GM12878 (cell line): ENCODE measurements at regions not wholly inside any gene's neighbourhood (a gene's known extent, or its start where the extent isn't known, plus 50 kb on each side); places are given as distances from the start of the nearest gene placed in this dataset.

Source experiments
- ATAC-seq: fragments of 200-7000 bp; cut with Tn5 transposase; 3 replicates; pipeline ENCODE4 v1.9.1; 2020; ENCODE audit warnings: mild to moderate bottlenecking, moderate library complexity
- BruUV-seq: library from RNA; stranded (reverse); fragments of 400-500 nt; replicated peaks from 2 replicates; lab custom pipeline; 2021; lab: Mats Ljungman, UMichigan
- CTCF ChIA-PET: fragments of 300-600 bp; sonication (Branson Sonifier 250); formaldehyde crosslinking; extraction: SDS; loops from one replicate; lab custom pipeline; 2021; ENCODE audit warnings: inconsistent platforms; lab: Yijun Ruan, JAX
- POLR2A ChIA-PET: fragments of 350-600 bp; formaldehyde crosslinking; extraction: SDS; loops from one replicate; lab custom pipeline; 2021; ENCODE audit warnings: inconsistent platforms; lab: Charles Lee
- RAD21 ChIA-PET: fragments of 300-600 bp; sonication (Branson Sonifier 250); formaldehyde crosslinking; loops from one replicate; lab custom pipeline; 2023; ENCODE audit warnings: antibody characterized with exemption; ENCODE audit not compliant: unreplicated experiment; lab: Charles Lee
- SMC1A ChIA-PET: fragments of 300-600 bp; sonication (Branson Sonifier 250); formaldehyde crosslinking; loops from one replicate; lab custom pipeline; 2023; ENCODE audit not compliant: unreplicated experiment, uncharacterized antibody; lab: Charles Lee
- DNase-seq: peaks from one replicate; pipeline ENCODE4 v3.0.0-alpha.2; 2011; ENCODE audit warnings: low read depth, low spot score
- FAIRE-seq: peaks from 3 replicates; lab custom pipeline; 2011; peaks lifted over from hg19 to GRCh38; lab: Jason Lieb, UNC
- H2AFZ ChIP-seq: 2 replicates; pipeline ENCODE4 v1.6.0; 2011; ENCODE audit warnings: low read depth, low read length, control low read depth; ENCODE audit not compliant: control insufficient read depth
- H3K27ac ChIP-seq: 2 replicates; pipeline ENCODE4 v1.5.1; 2011; ENCODE audit warnings: control low read depth; ENCODE audit not compliant: control insufficient read depth, insufficient read depth
- H3K27me3 ChIP-seq, 2 experiments: replicated peaks in 1 of 2; 2 replicates each; pipeline versions ENCODE4 v1.6.0 to v1.6.1; 2011; ENCODE audit warnings: low read length in 1 of 2; ENCODE audit not compliant: control insufficient read depth in 2 of 2, insufficient read depth in 2 of 2
- H3K36me3 ChIP-seq, 2 experiments: 2 replicates each; pipeline ENCODE4 v1.5.1; 2011; ENCODE audit warnings: low read length in 1 of 2; ENCODE audit not compliant: control insufficient read depth in 2 of 2, insufficient read depth in 2 of 2
- H3K4me1 ChIP-seq: 2 replicates; pipeline ENCODE4 v1.6.1; 2011; ENCODE audit warnings: mild to moderate bottlenecking, low read length, moderate library complexity, mixed read lengths; ENCODE audit not compliant: control insufficient read depth, insufficient read depth
- H3K4me2 ChIP-seq: 2 replicates; pipeline ENCODE4 v1.6.0; 2011; ENCODE audit warnings: control low read depth; ENCODE audit not compliant: control insufficient read depth, insufficient read depth
- H3K4me3 ChIP-seq: fragments of 200-600 bp; sonication (generic); 2 replicates; pipeline ENCODE4 v1.5.1; 2016
- H3K79me2 ChIP-seq: 2 replicates; pipeline ENCODE4 v1.6.0; 2011; ENCODE audit warnings: low read length; ENCODE audit not compliant: control insufficient read depth, insufficient read depth
- H3K9ac ChIP-seq: 2 replicates; pipeline ENCODE4 v1.8.0; 2011; ENCODE audit warnings: low read length, control low read depth, mixed read lengths; ENCODE audit not compliant: control insufficient read depth, insufficient read depth
- H3K9me3 ChIP-seq: replicated peaks from 3 replicates; pipeline ENCODE4 v1.5.1; 2011; ENCODE audit warnings: mild to moderate bottlenecking, low read length; ENCODE audit not compliant: control insufficient read depth, insufficient read depth
- H4K20me1 ChIP-seq: 2 replicates; pipeline ENCODE4 v1.6.0; 2011; ENCODE audit not compliant: control insufficient read depth, insufficient read depth
- CHD1 ChIP-seq: IDR thresholded peaks from 2 replicates; pipeline ENCODE4 v1.6.1; 2012; ENCODE audit warnings: low read depth, low read length, improper control_type of control experiment
- EGR1 ChIP-seq, 2 experiments: IDR thresholded peaks; 1 replicate in 1 of 2; 2 replicates in 1 of 2; pipeline ENCODE4 v1.6.1; 2011 to 2012; ENCODE audit warnings: low read depth in 2 of 2, low read length in 2 of 2, borderline replicate concordance in 1 of 2, mild to moderate bottlenecking in 1 of 2, moderate library complexity in 1 of 2
- JUND ChIP-seq: IDR thresholded peaks from 2 replicates; pipeline ENCODE4 v1.6.1; 2012; ENCODE audit warnings: low read depth, mild to moderate bottlenecking, low read length, improper control_type of control experiment, moderate library complexity
- KAT2A ChIP-seq: conservative IDR thresholded peaks from 2 replicates; pipeline ENCODE4 v1.6.1; 2011; ENCODE audit warnings: low read depth, low read length; ENCODE audit not compliant: control insufficient read depth
- NFYB ChIP-seq: IDR thresholded peaks from 2 replicates; pipeline ENCODE4 v1.6.1; 2011; ENCODE audit warnings: low read depth, mild to moderate bottlenecking, low read length, improper control_type of control experiment, moderate library complexity; ENCODE audit not compliant: insufficient read depth
- POLR2A ChIP-seq: IDR thresholded peaks from 2 replicates; pipeline ENCODE4 v1.6.1; 2011; ENCODE audit warnings: low read depth, mild to moderate bottlenecking, low read length
- RCOR1 ChIP-seq: conservative IDR thresholded peaks from 2 replicates; pipeline ENCODE4 v1.6.1; 2012; ENCODE audit warnings: low read depth, low read length, improper control_type of control experiment
- SMAD5 ChIP-seq: IDR thresholded peaks from 2 replicates; pipeline ENCODE4 v1.6.1; 2016; ENCODE audit warnings: antibody characterized with exemption, low read depth
- SMC3 ChIP-seq: IDR thresholded peaks from 2 replicates; pipeline ENCODE4 v1.6.1; 2011; ENCODE audit warnings: low read length, improper control_type of control experiment, borderline replicate concordance
- TAF1 ChIP-seq: IDR thresholded peaks from 2 replicates; pipeline ENCODE4 v1.6.1; 2011; ENCODE audit warnings: mild to moderate bottlenecking, low read depth, low read length, borderline replicate concordance
- TCF3 ChIP-seq: IDR thresholded peaks from 2 replicates; pipeline ENCODE4 v1.6.1; 2012; ENCODE audit warnings: low read depth, mild to moderate bottlenecking, low read length, borderline replicate concordance; ENCODE audit not compliant: insufficient read depth
- ZNF207 ChIP-seq: fragments of 450-650 bp; IDR thresholded peaks from 2 replicates; pipeline ENCODE4 v1.6.1; 2014; ENCODE audit warnings: antibody characterized with exemption, mild to moderate bottlenecking, borderline replicate concordance
- ZNF217 ChIP-seq: fragments of 450-650 bp; IDR thresholded peaks from 2 replicates; pipeline ENCODE4 v1.6.1; 2017; ENCODE audit warnings: antibody characterized with exemption, mild to moderate bottlenecking
- ZNF384 ChIP-seq: IDR thresholded peaks from 2 replicates; pipeline ENCODE4 v1.6.1; 2012; ENCODE audit warnings: low read depth, mild to moderate bottlenecking, low read length, improper control_type of control experiment, borderline replicate concordance
- WGBS: methylation state at CpG from one replicate; pipeline ENCODE4 v1.1.6; 2016; ENCODE audit warnings: low lambda C conversion rate; ENCODE audit not compliant: insufficient replicate concordance, insufficient coverage; ENCODE audit errors: missing lambda C conversion rate; 5-methylcytosine and 5-hydroxymethylcytosine counted together
- in situ Hi-C: fragments of 300-500 bp; cut with MboI; formaldehyde crosslinking; loops from 9 replicates; pipeline ENCODE4 v1.14.3; 2018; ENCODE audit warnings: mixed read lengths
- intact Hi-C: fragments of 100-400 bp; cut with micrococcal nuclease; formaldehyde crosslinking; loops from one replicate; pipeline ENCODE4 v1.14.2; 2022; ENCODE audit not compliant: unreplicated experiment
- TF ChIP-seq, protein P1 (sequence below): fragments of 450-650 bp; IDR thresholded peaks from 2 replicates; pipeline ENCODE4 v1.6.1; 2016; ENCODE audit warnings: mild to moderate bottlenecking, moderate library complexity, borderline replicate concordance
- TF ChIP-seq, protein P2 (sequence below): fragments of 450-650 bp; IDR thresholded peaks from 2 replicates; pipeline ENCODE4 v1.6.1; 2017; ENCODE audit warnings: low read depth, mild to moderate bottlenecking, moderate library complexity

DNA sequence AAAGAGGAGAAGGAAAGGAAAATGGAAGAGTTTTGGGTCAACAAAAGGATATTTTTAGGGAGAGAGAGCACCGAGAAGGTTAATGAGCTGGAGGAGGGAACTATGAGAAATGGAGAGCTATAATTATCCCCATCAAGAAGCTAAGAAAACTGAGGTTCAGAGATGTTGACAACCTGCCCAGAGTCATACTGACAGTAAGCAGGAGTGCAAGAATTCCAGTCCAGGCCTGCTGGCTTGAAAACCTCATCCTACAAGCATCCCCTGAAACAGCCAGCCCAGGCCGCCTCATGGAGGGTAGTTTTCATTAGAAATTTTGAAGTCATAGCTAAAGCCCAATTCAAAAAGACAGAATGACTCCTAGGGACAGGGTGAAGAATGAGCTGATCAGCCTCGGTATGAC, 172.1 kb upstream of the LRFN2 start:
- H3K4me3 ChIP-seq, result no peak overlapping the region
- H3K4me1 ChIP-seq, result no peaks in the 10 kb centered on the region
- no peak overlapping the region for H3K9ac ChIP-seq
- no peak for ATAC-seq
- RAD21 ChIA-PET, result no interaction called here
- H3K4me2 ChIP-seq, result no peak overlapping the region
- CTCF ChIA-PET, result no interaction called here
- in situ Hi-C loops (no loop called here), intact Hi-C loops (no loop called here)
- no peak for FAIRE-seq
- H3K27ac ChIP-seq, result no peak overlapping the region
- H3K9me3 ChIP-seq, result no peaks in the 10 kb centered on the region
- WGBS, result 20% methylated on average over 3 of the region's 3 CpGs
- H2AFZ ChIP-seq, result no peak overlapping the region
- TF ChIP-seq ZNF384 (no peak), TAF1 (no peak), POLR2A (no peak), TCF3 (no peak), EGR1 (IDR thresholded peaks at IDR 0.05; ENCODE audit: borderline replicate concordance in 1 of 2, low read depth in 2 of 2, low read length in 2 of 2) (no peak), KAT2A (no peak), SMC3 (no peak), ZNF217 (no peak), CHD1 (no peak), RCOR1 (no peak), ZNF207 (no peak), JUND (no peak), NFYB (no peak), SMAD5 (no peak)
- TF ChIP-seq, protein P1, sequence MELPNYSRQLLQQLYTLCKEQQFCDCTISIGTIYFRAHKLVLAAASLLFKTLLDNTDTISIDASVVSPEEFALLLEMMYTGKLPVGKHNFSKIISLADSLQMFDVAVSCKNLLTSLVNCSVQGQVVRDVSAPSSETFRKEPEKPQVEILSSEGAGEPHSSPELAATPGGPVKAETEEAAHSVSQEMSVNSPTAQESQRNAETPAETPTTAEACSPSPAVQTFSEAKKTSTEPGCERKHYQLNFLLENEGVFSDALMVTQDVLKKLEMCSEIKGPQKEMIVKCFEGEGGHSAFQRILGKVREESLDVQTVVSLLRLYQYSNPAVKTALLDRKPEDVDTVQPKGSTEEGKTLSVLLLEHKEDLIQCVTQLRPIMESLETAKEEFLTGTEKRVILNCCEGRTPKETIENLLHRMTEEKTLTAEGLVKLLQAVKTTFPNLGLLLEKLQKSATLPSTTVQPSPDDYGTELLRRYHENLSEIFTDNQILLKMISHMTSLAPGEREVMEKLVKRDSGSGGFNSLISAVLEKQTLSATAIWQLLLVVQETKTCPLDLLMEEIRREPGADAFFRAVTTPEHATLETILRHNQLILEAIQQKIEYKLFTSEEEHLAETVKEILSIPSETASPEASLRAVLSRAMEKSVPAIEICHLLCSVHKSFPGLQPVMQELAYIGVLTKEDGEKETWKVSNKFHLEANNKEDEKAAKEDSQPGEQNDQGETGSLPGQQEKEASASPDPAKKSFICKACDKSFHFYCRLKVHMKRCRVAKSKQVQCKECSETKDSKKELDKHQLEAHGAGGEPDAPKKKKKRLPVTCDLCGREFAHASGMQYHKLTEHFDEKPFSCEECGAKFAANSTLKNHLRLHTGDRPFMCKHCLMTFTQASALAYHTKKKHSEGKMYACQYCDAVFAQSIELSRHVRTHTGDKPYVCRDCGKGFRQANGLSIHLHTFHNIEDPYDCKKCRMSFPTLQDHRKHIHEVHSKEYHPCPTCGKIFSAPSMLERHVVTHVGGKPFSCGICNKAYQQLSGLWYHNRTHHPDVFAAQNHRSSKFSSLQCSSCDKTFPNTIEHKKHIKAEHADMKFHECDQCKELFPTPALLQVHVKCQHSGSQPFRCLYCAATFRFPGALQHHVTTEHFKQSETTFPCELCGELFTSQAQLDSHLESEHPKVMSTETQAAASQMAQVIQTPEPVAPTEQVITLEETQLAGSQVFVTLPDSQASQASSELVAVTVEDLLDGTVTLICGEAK, result no peak
- TF ChIP-seq, protein P2, sequence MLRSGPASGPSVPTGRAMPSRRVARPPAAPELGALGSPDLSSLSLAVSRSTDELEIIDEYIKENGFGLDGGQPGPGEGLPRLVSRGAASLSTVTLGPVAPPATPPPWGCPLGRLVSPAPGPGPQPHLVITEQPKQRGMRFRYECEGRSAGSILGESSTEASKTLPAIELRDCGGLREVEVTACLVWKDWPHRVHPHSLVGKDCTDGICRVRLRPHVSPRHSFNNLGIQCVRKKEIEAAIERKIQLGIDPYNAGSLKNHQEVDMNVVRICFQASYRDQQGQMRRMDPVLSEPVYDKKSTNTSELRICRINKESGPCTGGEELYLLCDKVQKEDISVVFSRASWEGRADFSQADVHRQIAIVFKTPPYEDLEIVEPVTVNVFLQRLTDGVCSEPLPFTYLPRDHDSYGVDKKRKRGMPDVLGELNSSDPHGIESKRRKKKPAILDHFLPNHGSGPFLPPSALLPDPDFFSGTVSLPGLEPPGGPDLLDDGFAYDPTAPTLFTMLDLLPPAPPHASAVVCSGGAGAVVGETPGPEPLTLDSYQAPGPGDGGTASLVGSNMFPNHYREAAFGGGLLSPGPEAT, result no peak
- POLR2A ChIA-PET, result no interaction called here
- H3K27me3 ChIP-seq, result peaks cover 4 to 21% of the 10 kb centered on the region in 2 experiments
- BruUV-seq, result no TSS peak
- no peak for DNase-seq
- H3K79me2 ChIP-seq, result no peaks in the 10 kb centered on the region
- SMC1A ChIA-PET, result interaction anchor here (0.7 to 0.9 kb wide), 2 partner anchors 9 to 28 kb away, joined by 3 read pairs; no protein-coding TSS in a partner anchor
- no peaks in the 10 kb centered on the region for H4K20me1 ChIP-seq
- no peaks in the 10 kb centered on the region for H3K36me3 ChIP-seq
